Stimulated activated CD8-positive, alpha-beta memory T cell treated with anti-CD3 and anti-CD28 coated beads, Interleukin-15, amount 100 ng/mL, for 4 hours (primary cell): ENCODE measurements at regions not wholly inside any gene's neighbourhood (a gene's known extent, or its start where the extent isn't known, plus 50 kb on each side); places are given as distances from the start of the nearest gene placed in this dataset.

ENCODE experiments used
- DNase-seq, 2 donors: peaks; one replicate each; pipeline ENCODE4 v3.0.0-alpha.2; 2020; ENCODE audit warnings: low read depth in 2 of 2

DNA sequence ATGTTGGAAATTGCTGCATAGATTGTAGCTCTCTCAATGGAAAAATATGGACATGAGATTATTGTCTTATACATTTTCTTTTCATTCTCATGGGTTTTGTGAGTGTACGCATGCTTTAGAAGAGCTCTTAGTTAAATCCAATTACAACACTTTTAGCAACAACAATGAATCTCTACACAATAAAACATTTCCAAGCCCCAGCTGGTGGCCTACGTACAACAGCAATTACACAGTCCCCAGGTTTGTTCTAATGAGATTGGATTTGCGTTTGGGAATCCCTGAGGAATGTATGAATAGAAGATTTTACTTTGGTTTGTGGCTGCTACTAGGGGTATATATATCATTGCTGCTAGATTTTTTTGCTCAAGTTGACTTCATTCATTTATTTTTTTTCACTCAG, 98.6 kb downstream of the FHDC1 start:
- no peak for DNase-seq

DNA sequence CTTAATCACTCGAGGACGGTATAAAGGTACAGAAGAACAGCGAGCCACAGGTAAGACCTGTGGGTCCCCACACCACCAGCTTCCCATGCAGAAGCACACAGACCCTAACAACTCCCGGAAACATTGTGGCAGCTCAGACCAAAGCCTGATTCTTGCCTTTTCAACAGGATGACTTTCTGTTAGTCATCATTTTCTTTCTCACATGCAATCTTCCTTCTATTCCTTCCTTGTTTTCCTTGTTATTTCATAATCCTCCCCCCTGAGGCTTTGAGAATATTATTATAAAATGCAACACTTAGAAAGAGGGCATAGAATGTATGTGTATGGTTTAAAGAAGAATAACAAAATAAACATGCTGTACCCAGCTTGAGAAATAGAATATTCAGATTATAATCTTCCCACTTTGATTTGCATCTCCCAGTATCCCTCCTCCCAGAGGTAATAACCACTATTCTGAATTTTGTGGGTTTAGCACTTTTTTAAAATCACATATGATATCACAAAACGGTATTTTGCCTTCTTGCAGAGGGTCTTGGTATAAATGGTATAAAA, 100.9 kb downstream of the FHDC1 start:
- no peak for DNase-seq

DNA sequence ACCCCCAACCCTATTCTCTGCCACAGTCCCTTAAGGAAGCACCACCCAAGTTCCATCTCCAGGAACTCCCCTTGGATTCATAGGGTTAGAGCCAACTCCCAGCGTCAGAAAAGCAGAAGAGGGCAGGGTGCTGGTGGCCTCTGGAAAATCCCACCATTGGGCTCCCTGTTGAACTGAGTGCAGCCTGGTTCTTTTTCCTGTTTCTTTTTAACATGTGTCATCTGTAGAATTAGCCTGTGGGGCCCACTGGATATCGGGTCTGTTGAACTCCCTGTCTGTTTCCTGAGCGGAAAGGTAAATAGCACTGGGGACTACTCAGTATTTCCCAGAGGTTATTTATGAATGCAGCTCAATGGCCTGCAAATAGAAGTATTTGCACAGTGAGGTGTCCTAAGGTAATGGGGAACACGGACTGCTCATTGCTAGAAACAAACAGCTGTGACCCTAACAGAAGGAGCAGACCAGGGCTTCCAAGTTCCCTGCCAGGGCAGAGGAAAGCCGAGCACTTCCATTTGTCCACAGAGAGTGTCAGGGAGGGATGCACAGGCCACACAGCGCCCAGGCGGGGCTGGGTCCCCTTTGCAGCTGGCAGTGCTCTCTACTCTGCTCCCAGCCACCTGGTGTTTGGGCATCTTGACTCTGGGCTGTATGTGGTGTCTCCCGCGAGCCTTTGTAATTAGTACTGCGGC, 102.6 kb downstream of the FHDC1 start:
- DNase-seq: no peak

DNA sequence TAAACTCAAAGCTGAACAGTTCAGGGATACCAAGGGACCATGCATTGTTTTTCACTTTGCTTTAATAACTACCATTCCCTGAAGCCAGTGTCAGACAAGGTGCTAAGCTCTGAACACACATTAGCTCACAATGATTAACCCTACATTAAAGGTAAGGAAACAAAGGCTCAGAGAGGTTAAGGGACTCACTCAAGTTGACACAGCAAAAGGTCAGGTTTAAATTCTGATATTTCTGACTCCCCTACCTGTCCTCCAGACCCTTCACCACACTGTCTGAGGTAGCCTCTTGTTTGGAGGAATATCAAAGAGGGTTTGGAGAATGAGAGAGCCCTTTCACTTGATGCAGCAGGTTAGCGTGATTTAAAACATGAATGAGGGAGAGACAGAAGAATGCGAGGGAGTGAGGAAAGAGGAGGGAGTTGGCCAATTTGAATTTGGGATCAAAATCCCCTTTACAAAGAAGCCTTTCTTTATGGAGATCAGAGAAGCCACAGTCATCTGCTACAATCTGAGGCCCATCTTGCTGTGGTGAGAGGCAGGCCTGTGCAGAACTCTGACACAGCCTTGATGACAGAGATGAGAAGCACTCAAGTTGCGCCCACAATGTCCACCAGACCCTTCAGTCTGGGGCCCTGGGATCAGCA, 103.5 kb downstream of the FHDC1 start:
- DNase-seq: no peak

DNA sequence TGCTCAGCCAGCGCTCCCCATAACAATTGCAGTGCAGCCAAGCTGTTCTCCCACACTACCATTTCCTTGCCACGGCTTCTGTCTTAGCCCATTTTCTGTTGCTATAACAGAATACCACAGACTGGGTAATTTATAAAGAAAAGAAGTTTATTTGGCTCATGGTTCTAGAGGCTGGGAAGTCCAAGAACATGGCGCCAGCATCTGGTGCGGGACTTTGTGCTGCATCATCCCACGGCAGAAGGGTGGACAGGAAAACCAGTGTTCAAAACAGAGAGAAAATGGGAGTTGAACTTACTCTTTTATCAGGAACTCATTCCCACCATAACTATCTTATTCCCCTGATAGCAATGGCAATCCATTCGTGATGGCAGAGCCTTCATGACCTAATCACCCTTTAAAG, 104.6 kb downstream of the FHDC1 start:
- DNase-seq: no peak

DNA sequence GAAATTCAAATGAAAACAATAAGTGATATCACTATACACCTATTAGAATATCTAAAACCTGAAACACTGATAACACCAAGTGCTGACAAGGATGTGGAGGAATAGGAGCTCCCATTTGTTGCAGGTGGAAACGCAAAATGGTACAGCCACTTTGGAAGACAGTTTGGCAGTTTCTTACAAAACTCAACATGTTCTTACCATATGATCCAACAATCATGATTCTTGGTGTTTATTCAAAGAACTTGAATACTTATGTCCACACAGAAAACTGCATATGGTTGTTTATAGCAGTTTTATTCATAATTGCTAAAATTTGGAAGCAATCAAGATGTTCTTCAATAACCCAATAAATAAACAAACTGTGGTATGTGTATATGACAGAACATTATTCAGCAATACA, 107.9 kb downstream of the FHDC1 start:
- no peak for DNase-seq

DNA sequence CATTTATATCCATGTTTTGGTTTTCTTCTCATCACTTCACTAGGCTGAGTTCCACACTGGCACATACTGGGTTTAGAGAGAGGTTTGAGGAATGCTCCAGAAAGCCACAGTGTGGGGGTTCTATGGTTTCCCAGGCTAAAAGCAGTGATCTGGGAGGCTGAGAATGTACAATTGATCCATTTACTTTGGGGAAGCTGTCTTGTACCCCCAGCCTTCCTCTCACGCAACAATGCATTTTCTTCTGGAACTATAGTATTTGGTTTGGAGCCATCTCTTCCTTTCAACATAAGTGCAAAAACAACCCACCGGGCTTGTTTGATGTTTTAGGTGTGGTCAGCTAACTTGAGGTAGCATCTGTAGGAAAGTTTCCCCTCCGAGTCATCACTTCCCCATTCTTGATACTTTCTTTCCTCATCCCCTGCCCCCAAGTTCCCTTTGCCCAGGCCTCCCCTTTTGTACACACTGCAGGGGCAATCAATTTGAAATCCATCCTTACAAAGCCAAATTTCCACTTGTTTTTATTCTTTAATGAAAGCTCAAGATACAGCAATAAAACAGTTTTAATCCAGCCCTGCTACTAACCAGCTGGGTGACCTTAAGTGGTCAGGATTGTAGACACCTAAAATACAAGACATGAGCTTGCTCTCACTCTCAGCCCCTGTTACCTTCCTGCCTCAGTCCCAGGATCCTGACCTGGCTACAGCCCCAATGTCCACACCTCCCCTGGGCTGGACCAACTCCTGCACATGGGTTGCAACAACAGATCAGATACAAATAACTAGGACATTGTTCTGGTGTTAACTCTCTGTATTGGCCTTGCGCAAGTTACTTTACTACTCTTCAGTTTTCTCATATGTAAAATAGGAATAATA, 109.2 kb downstream of the FHDC1 start:
- no peak for DNase-seq

DNA sequence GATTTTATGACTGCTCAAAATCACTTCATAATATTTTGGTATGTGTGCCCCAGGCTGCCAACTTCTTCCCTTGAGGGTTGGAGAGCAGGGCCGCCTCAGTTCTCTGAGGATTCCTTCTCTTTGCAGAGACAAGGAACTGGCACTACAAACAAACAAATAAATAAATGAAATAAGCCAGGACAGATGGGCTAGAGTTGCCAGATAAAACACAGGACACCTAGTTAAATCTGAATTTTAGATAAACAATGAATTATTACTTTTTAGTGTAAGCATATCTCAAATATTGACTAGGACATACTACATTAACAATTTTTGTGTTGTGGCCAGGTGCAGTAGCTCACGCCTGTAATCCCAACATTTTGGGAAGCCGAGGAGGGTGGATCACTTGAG, 122.5 kb downstream of the FHDC1 start:
- no peak for DNase-seq

DNA sequence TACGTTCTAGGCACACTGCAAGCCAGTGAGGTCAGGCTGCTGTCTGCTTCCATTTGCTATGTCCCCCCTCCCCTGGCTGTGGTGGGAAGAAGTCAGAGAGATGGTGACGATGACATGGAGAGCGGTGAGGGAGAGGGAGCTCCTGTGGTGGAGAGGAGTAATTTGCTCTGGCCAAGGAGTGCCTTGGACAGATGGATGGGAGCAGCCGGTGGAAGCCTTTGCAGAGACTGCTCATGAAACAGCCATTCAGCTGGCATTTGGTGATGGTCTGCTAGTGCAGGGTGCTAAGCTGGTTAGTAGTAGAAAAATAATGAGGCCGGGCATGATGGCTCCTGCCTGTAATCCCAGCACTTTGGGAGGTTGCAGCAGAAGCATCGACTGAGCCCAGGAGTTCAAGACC, 124.1 kb downstream of the FHDC1 start:
- no peak for DNase-seq

DNA sequence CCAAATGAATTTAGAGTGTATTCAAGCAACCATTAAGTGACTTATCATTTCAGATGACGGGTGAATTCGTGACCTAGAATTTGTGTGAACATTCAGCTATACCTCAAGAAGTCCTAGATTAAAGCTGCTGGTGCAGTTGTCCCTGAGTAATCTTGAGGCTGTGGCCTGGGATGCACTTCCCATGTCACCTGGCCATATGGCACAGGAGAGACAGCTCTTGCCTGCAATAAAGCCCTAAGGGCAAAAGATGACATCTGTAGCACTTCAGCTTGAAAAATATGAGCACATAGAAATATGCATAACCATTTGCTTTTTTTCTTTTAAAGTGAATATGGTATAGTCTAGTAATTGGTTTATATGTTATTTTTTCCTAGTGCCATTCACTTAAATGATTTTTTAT, 125.8 kb downstream of the FHDC1 start:
- no peak for DNase-seq

DNA sequence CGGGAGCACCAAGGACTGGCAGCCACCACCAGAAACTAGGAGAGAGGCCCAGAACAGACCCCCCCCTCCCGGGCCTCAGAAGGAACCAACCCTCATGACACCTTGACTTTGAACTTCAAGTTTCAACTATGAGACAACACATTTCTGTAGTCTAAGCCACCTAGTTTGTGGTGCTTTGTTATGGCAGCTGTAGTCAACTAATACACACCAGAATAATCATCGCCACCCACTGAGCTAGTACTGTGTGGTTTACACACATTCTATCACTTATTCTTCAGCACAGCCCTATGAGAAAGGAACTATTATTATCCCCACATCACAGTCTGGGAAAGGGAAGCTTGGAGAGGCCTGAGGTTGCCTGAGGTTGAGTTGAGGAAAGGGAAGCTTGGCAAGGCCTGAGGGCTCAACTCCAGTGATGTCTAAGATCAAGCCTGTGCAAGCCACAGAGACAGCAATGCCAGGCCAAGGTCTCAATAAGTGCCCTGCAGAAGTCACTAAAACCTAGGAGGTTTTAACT, 126.6 kb downstream of the FHDC1 start:
- DNase-seq: no peak

DNA sequence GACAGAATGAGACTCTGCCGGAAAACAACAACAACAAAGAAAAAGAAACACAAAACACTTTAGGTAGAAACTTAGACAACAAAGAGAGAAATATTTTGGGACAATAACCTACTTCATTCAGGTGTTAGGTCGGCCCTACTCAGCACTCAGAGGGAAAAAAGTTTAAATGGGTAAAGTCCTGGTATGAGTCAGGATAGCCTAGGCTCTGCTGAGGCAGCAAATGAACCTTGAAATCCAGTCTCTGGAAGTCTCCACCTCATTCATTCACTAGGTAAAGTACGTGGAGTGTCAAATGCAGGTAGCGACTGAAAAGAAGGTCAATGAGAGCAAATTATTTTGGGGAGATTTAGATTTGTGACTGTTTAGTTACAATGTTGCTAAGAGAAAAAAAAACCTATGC, 127.4 kb downstream of the FHDC1 start:
- DNase-seq: no peak

DNA sequence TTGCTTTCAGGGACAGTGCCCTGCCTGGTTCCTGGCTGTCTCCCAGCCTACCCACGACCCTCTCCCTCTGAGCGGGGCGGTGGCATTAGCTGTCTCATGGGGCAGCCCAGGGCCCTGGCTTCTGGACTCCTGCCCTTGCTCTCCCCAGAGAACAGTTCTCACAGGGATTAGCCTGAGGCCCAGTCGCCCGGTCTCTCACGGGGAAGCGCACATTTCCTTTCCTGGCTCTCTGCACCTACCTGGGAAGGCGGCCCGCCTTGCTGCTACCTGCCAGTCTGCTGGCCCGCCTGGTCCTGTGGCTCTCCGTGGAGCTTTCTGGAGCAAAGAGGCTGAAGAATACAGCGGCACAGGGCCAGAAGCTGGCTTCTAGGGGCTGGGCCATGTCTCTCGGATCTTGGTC, 128.4 kb downstream of the FHDC1 start:
- DNase-seq: no peak

DNA sequence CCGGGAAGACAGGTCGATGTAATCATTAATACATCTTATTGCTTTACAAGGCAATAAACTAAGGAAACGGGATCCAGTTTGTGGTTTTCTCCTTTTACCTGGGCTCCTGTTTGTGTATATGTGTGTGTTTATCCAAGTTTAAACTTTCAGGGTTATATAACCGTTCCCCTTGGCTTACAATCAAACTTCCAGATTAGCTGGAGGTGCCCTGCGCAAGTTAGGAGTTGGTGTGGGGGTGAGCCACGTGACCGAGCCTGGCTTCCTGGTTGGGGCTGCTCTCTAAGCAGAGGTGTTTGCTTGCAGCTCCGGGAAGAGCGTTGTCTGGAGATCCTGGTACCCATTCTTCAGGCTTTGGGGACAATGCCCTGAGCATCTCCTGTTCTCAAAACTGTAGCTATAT, 129.2 kb downstream of the FHDC1 start:
- no peak for DNase-seq

DNA sequence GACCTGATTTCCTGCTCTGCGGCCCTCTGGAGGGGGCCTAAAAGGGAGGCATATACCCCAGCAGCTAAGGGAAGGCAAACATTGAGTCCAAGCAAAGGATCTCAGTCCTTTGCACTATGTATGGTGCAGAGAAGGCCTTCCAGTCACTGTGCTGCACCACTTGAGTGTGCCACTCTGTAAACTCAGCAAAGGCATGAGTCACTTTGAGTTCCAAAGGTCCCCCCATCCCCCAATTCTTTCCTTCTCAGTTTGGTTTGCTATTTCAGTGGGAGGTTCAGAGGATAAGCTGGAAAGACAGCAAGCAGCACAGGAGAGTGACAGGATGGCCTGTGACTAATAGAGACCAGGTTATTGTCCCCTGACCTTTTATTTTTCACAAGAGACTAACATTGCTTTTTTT, 131.3 kb downstream of the FHDC1 start:
- no peak for DNase-seq

DNA sequence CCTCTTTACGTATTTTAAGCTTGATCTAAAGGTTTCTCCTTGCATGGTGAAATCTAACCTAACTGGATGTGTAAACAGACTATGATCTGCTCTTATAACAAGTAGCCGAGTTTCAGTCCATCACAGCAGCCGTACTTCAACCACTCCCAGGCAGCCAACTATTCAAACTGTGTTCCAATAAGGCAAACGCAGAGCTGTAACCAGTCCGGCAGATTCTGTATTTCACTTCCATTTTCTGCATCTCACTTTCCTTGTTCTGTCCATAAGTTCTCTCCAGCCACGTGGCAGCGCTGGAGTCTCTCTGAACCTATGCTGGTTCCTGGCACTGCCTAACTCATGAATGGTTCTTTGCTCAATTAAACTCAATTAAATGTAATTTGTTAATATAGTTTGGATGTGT, 132.6 kb downstream of the FHDC1 start:
- DNase-seq: no peak

DNA sequence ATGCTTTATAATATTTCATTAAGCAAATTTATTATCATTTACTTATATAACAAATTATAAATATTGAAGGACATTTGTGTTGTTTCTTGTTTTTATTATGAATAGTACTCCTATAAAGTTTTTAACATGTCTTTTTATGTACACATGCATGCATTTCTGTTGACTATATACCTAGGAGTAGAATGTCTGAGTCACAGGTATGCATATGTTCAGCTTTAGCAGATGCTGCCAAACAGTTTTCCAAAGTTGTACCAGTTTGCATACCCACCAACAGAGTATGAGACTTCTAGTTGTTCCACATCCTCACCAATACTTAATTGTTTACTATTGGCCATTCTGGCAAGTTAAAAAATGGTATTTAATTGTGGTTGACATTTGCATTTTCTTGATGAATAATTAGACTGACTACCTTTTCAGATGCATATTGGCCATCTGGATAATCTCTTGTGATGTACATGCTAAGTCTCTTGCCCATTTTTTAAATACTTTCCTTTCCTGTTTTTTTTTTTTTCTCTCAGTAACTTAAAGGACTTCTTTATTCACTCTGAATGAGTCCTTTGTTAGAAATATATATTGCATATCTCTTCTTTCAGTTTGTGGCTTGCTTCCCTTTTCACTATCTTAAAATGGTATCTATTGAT, 132.2 kb upstream of the TRIM2 start:
- DNase-seq: no peak

DNA sequence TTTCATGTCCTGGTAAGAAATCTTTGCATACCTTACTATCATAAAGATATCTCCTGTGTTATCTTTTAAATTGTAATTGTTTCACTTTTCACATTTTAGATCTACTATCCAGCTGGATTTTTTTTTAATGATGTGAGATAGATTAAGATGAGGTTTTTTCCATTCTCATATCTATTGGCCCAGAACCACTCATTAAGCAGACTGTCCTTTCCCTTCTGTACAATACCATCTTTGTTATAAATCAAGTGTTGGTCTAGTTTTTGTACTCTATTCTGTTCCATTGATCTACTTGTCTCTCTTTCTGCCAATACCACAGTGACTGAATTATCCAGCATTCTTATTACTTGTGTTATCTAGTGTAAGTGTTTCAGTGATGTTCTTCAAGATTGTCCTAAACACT, 131.6 kb upstream of the TRIM2 start:
- no peak for DNase-seq

DNA sequence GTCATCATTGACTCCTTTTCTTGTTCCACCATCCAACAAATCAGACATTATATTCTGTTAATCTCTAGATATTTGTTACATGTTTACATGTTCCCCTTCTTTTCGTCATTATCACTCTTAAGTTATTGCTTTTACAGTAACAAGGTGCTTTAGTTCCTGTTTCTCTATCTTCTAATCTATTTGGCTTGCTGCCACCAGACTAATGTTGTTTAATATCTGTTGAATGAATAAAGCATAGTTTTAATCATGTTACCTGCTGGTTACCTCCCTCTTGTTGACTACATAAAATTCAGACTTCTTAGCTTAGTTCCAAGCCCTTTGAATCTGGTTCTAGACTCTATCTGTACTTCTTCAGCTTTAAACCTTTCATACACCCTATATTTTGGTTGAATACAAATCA, 129.8 kb upstream of the TRIM2 start:
- no peak for DNase-seq

DNA sequence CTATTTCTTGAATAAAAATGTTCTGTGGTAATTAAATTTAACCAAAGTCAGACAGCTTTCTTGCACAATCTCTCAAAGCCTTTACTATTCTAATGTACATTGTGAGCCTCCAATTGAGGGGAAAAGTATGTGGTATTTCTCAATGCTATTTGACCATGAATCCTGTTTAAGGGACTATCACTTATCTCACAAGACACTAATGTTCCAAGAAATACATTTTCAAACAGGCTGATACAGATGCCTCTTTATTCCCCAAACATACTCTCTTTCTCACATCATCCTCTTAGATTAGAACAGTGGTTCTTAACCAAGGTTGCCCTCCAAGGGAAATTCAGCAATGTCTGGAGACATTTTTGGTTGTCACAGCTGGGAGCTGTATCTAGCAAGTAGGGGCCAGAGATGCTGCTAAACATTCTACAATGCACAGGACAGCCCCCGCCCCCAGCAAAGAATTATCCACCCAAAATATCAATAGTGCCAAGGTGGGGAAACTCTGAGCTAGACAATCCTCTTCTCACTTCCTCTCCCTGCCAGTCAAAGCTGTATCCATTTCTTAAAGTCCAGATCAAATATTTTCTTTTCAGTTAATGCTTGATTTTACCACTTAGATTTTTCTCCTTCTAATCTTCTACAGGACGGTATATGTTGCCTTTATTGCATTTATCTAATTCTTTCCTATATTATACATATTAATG, 129.2 kb upstream of the TRIM2 start:
- no peak for DNase-seq

DNA sequence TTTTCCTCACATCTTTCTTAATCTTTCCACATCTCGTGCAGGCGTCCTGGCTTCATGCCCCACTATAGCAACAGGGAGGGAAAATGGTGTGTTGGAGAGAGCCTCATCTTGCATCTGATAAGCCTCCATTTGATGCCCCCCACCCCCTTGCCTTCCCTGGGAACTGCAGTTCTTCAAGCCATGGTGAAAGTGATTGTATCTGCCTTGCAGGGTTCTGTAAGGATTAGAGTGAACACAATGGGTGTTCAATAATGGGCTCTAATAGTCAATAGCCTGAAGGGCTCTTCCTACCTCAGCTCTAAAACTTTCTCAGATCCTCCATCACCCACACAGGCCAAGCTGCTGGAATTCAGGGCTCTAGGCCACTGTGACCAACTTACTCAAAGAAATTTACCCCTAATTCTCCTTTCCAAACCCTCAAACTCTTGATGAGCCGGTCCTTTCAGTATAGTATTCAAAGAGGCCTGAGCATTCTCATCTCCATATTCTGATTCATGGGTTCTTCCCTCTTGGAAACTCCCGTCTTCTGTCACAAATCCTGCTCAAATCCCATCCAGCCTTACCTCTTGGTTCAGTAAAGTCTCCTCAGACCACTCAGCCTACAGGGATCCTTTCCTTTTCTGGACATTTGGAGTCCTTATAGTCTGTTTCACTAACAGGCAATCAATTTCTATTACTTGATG, 128.3 kb upstream of the TRIM2 start:
- DNase-seq: no peak
